ENCODE measurements at regions not wholly inside any gene's neighbourhood (a gene's known extent, or its start where the extent isn't known, plus 50 kb on each side); places are given as distances from the start of the nearest gene placed in this dataset.
"Not testable (repeated sequence)": the region's sequence is repeated elsewhere in the genome, so short reads cannot be mapped to it uniquely, and the experiment has no call there.

GRCh38 chr15:84153655-84154140, 81.9 kb upstream of the GOLGA6L4 start:
- DNase-seq, result not testable (repeated sequence)

- DNase-seq, result not testable (repeated sequence)
Observed at GRCh38 chr15:84154314-84154713, 81.3 kb upstream of the GOLGA6L4 start.

GRCh38 chr15:84154787-84155186, 80.8 kb upstream of the GOLGA6L4 start:
- not testable (repeated sequence) for DNase-seq

GRCh38 chr15:84155792-84156587, 79.6 kb upstream of the GOLGA6L4 start:
- DNase-seq, result not testable (repeated sequence)

- not testable (repeated sequence) for DNase-seq
Observed at GRCh38 chr15:84156588-84156840, 79.1 kb upstream of the GOLGA6L4 start.

- DNase-seq, result not testable (repeated sequence)
Observed at GRCh38 chr15:84157056-84157632, 78.4 kb upstream of the GOLGA6L4 start.

GRCh38 chr15:84157857-84158256, 77.7 kb upstream of the GOLGA6L4 start:
- not testable (repeated sequence) for DNase-seq

- not testable (repeated sequence) for DNase-seq
Observed at GRCh38 chr15:84159346-84160269, 76.0 kb upstream of the GOLGA6L4 start.

- peak; percentile 23 for DNase-seq
Observed at GRCh38 chr15:84164423-84165292, 70.9 kb upstream of the GOLGA6L4 start.

- DNase-seq, result not testable (repeated sequence)
Observed at GRCh38 chr15:84170029-84170428, 65.5 kb upstream of the GOLGA6L4 start.

- not testable (repeated sequence) for DNase-seq
Observed at GRCh38 chr15:84173231-84173610, 62.4 kb upstream of the GOLGA6L4 start.

All from DMS 273 treated with DMSO at 0.1 percent for 48 hours (cell line).